Choroid plexus epithelial cell (primary cell): ENCODE measurements at regions not wholly inside any gene's neighbourhood (a gene's known extent, or its start where the extent isn't known, plus 50 kb on each side); places are given as distances from the start of the nearest gene placed in this dataset.
"Not testable (repeated sequence)": the region's sequence is repeated elsewhere in the genome, so short reads cannot be mapped to it uniquely, and the experiment has no call there.

Experiments used
- DNase-seq: peaks from one replicate; pipeline ENCODE4 v3.0.0-alpha.2; 2010; ENCODE audit warnings: low read depth
- H3K4me3 ChIP-seq: 2 replicates; pipeline ENCODE4 v1.5.1; 2011; ENCODE audit warnings: low read depth, mild to moderate bottlenecking, control low read depth, low read length, moderate library complexity
- CTCF ChIP-seq: conservative IDR thresholded peaks from 2 replicates; pipeline ENCODE4 v1.5.1; 2011; ENCODE audit warnings: low read depth, mild to moderate bottlenecking, control low read depth, inconsistent platforms, low read length, moderate library complexity

- no peak for TF ChIP-seq CTCF
- no peak overlapping the region for H3K4me3 ChIP-seq
- DNase-seq: no peak
Measured at GRCh38 chr12:60594035-60594711, 998.3 kb downstream of the SLC16A7 start.

GRCh38 chr12:60602601-60603000 lies 1006.8 kb downstream of the SLC16A7 start:
- no peak overlapping the region for H3K4me3 ChIP-seq
- no peak for TF ChIP-seq CTCF
- no peak for DNase-seq

- DNase-seq, H3K4me3 ChIP-seq: not testable (repeated sequence)
Measured at GRCh38 chr12:60603475-60603874, 1007.6 kb downstream of the SLC16A7 start.

GRCh38 chr12:60616400-60616799 lies 1020.6 kb downstream of the SLC16A7 start:
- no peak for DNase-seq
- no peak overlapping the region for H3K4me3 ChIP-seq
- TF ChIP-seq CTCF: no peak

- no peak for TF ChIP-seq CTCF
- no peak for DNase-seq
Measured at GRCh38 chr12:60630796-60631195, 1035.0 kb downstream of the SLC16A7 start.

GRCh38 chr12:60644076-60644475 lies 1048.2 kb downstream of the SLC16A7 start:
- no peak overlapping the region for H3K4me3 ChIP-seq
- no peak for DNase-seq
- TF ChIP-seq CTCF: no peak

More at GRCh38 chr12:60630796-60631195, 1035.0 kb downstream of the SLC16A7 start:
- no peak overlapping the region for H3K4me3 ChIP-seq

- no peak for DNase-seq
- TF ChIP-seq CTCF: no peak
- no peak overlapping the region for H3K4me3 ChIP-seq
Measured at GRCh38 chr12:60666895-60667294, 1071.1 kb downstream of the SLC16A7 start.
